ENCODE measurements at regions not wholly inside any gene's neighbourhood (a gene's known extent, or its start where the extent isn't known, plus 50 kb on each side); places are given as distances from the start of the nearest gene placed in this dataset.

DNA sequence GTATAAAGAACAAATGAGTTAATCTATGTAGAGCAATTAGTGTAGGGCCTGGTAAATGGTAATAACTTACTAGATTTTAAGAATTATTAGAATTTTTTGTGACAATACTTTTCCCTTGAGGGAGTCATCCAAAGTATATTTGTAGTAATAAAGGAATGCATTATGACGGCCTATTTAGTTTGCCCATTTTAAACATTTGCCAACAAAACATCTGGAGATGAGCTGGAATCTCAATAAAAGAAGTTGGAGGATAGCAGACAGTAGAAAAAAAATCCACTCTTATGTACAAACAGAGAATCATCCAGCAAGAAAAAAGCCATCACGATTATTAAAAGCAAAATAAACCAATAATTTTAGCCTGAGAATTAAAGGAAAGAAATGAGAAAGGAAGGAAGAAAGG is 567.3 kb upstream of the ADAMTS5 start:
- Histone ChIP-seq H3K27ac (ENCODE audit: low read depth, low read length) (no peak overlapping the region), H4K8ac (ENCODE audit: low read depth, low read length) (no peak overlapping the region), H2BK12ac (ENCODE audit: low read length) (no peak overlapping the region), H4K12ac (ENCODE audit: low read depth, low read length) (no peak overlapping the region), H3K23ac (ENCODE audit: low read length) (no peak overlapping the region), H3K9me3 (ENCODE audit: insufficient read depth, low read depth, low read length) (no peaks in the 10 kb centered on the region), H4K91ac (ENCODE audit: low read depth, low read length) (no peak overlapping the region), H3K36me3 (ENCODE audit: control insufficient read depth in 1 of 2, insufficient read depth in 2 of 2, low read length in 2 of 2) (no peaks in the 10 kb centered on the region), H2BK120ac (ENCODE audit: insufficient read depth, low read length, poor library complexity) (no peak overlapping the region), H3K79me1 (ENCODE audit: low read length) (no peaks in the 10 kb centered on the region), H3K27me3 (ENCODE audit: insufficient read depth, low read length) (no peaks in the 10 kb centered on the region), H3K4me2 (ENCODE audit: low read length) (no peak overlapping the region), H3K4me3 (ENCODE audit: low read depth, low read length) (no peak overlapping the region), H3K9ac (ENCODE audit: low read length) (no peak overlapping the region), H2BK5ac (ENCODE audit: low read depth, low read length, poor library complexity) (no peak overlapping the region), H2AK5ac (ENCODE audit: low read length) (no peak overlapping the region), H3K4ac (ENCODE audit: low read depth, low read length) (no peak overlapping the region), H3K79me2 (ENCODE audit: control insufficient read depth, insufficient read depth, low read length, poor library complexity) (no peaks in the 10 kb centered on the region), H2AFZ (ENCODE audit: insufficient read depth, low read length, poor library complexity) (no peak overlapping the region), H3K18ac (ENCODE audit: low read length) (no peak overlapping the region), H3K4me1 (ENCODE audit: control insufficient read depth in 1 of 2, insufficient read depth in 2 of 2, low read length in 2 of 2) (no peaks in the 10 kb centered on the region), H3K14ac (ENCODE audit: low read length) (no peak overlapping the region)
- WGBS (ENCODE audit: extremely low coverage, insufficient coverage, insufficient read length) = no CpG with 5 or more reads among the region's 2 CpGs
- no peak for DNase-seq

DNA sequence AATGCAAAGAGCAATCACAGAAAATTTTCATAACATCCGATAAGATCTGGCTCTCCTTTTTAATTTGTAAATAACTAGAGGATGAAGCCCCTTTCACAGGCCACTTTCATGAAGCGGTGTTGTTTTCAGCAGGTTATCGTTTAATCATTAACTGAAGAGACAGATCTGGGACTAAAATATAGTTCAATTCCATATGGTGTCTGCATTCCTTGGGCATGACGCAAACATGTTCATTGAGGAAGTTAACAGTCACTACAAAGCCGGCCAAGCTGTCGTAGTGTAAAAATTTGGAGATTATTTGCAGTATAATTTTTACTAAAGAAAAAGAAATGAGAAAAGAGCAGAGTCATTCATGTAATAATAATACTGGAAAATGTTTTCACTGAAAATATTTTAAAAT is 565.2 kb upstream of the ADAMTS5 start:
- Histone ChIP-seq H3K4me3 (ENCODE audit: low read depth, low read length) (no peak overlapping the region), H3K36me3 (ENCODE audit: control insufficient read depth in 1 of 2, insufficient read depth in 2 of 2, low read length in 2 of 2) (no peaks in the 10 kb centered on the region), H3K14ac (ENCODE audit: low read length) (no peak overlapping the region), H3K9ac (ENCODE audit: low read length) (no peak overlapping the region), H3K4ac (ENCODE audit: low read depth, low read length) (no peak overlapping the region), H2BK12ac (ENCODE audit: low read length) (no peak overlapping the region), H4K12ac (ENCODE audit: low read depth, low read length) (no peak overlapping the region), H3K18ac (ENCODE audit: low read length) (no peak overlapping the region), H3K79me1 (ENCODE audit: low read length) (no peaks in the 10 kb centered on the region), H3K27me3 (ENCODE audit: insufficient read depth, low read length) (no peaks in the 10 kb centered on the region), H2AFZ (ENCODE audit: insufficient read depth, low read length, poor library complexity) (no peak overlapping the region), H2BK120ac (ENCODE audit: insufficient read depth, low read length, poor library complexity) (no peak overlapping the region), H3K27ac (ENCODE audit: low read depth, low read length) (no peak overlapping the region), H3K79me2 (ENCODE audit: control insufficient read depth, insufficient read depth, low read length, poor library complexity) (no peaks in the 10 kb centered on the region), H4K8ac (ENCODE audit: low read depth, low read length) (no peak overlapping the region), H3K4me2 (ENCODE audit: low read length) (no peak overlapping the region), H2BK5ac (ENCODE audit: low read depth, low read length, poor library complexity) (no peak overlapping the region), H2AK5ac (ENCODE audit: low read length) (no peak overlapping the region), H3K23ac (ENCODE audit: low read length) (no peak overlapping the region), H3K9me3 (ENCODE audit: insufficient read depth, low read depth, low read length) (no peaks in the 10 kb centered on the region), H4K91ac (ENCODE audit: low read depth, low read length) (no peak overlapping the region), H3K4me1 (ENCODE audit: control insufficient read depth in 1 of 2, insufficient read depth in 2 of 2, low read length in 2 of 2) (no peaks in the 10 kb centered on the region)
- DNase-seq = peak in 1 of 2 donors; percentile 57
- no CpG with 5 or more reads among the region's 6 CpGs for WGBS (ENCODE audit: extremely low coverage, insufficient coverage, insufficient read length)

- no peak overlapping the region for H3K27ac ChIP-seq (ENCODE audit: low read depth, low read length)
- no peak overlapping the region for H4K8ac ChIP-seq (ENCODE audit: low read depth, low read length)
- no peak overlapping the region for H3K14ac ChIP-seq (ENCODE audit: low read length)
- H3K23ac ChIP-seq (ENCODE audit: low read length) = no peak overlapping the region
- no peak overlapping the region for H3K4ac ChIP-seq (ENCODE audit: low read depth, low read length)
- no peaks in the 10 kb centered on the region for H3K9me3 ChIP-seq (ENCODE audit: insufficient read depth, low read depth, low read length)
- H4K12ac ChIP-seq (ENCODE audit: low read depth, low read length) = no peak overlapping the region
- WGBS (ENCODE audit: extremely low coverage, insufficient coverage, insufficient read length) = no CpG with 5 or more reads among the region's 1 CpG
- H4K91ac ChIP-seq (ENCODE audit: low read depth, low read length) = no peak overlapping the region
- no peaks in the 10 kb centered on the region for H3K36me3 ChIP-seq (ENCODE audit: control insufficient read depth in 1 of 2, insufficient read depth in 2 of 2, low read length in 2 of 2)
- H3K4me1 ChIP-seq (ENCODE audit: control insufficient read depth in 1 of 2, insufficient read depth in 2 of 2, low read length in 2 of 2) = no peaks in the 10 kb centered on the region
- DNase-seq = peak in 1 of 2 donors; percentile 31
- no peak overlapping the region for H2BK120ac ChIP-seq (ENCODE audit: insufficient read depth, low read length, poor library complexity)
- no peak overlapping the region for H3K9ac ChIP-seq (ENCODE audit: low read length)
- no peak overlapping the region for H3K18ac ChIP-seq (ENCODE audit: low read length)
- no peak overlapping the region for H2AK5ac ChIP-seq (ENCODE audit: low read length)
- H3K4me3 ChIP-seq (ENCODE audit: low read depth, low read length) = no peak overlapping the region
- H3K4me2 ChIP-seq (ENCODE audit: low read length) = no peak overlapping the region
- no peaks in the 10 kb centered on the region for H3K79me1 ChIP-seq (ENCODE audit: low read length)
- H2BK5ac ChIP-seq (ENCODE audit: low read depth, low read length, poor library complexity) = no peak overlapping the region
- no peak overlapping the region for H2BK12ac ChIP-seq (ENCODE audit: low read length)
- no peaks in the 10 kb centered on the region for H3K27me3 ChIP-seq (ENCODE audit: insufficient read depth, low read length)
- no peak overlapping the region for H2AFZ ChIP-seq (ENCODE audit: insufficient read depth, low read length, poor library complexity)
- H3K79me2 ChIP-seq (ENCODE audit: control insufficient read depth, insufficient read depth, low read length, poor library complexity) = no peaks in the 10 kb centered on the region
These were observed 561.8 kb upstream of the ADAMTS5 start for GRCh38 chr21:27528697-27529096.

DNA sequence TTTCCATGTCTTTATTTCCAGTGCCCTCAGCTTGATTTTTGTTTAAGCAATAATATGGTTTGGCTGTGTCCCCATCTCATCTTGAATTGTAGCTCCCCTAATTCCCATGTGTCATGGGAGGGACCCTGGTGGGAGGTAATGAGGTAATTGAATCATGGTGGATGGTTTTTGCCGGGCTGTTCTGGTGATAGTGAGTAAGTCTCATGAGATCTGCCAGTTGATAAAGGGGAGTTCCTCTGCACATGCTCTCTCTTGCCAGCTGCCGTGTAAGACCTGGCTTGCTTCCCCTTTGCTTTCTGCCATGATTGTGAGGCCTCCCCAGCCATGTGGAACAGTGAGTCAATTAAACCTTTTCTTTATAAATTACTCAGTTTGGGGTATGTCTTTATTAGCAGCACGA is 559.6 kb upstream of the ADAMTS5 start:
- H3K18ac ChIP-seq (ENCODE audit: low read length) = no peak overlapping the region
- no peak overlapping the region for H3K14ac ChIP-seq (ENCODE audit: low read length)
- no peaks in the 10 kb centered on the region for H3K36me3 ChIP-seq (ENCODE audit: control insufficient read depth in 1 of 2, insufficient read depth in 2 of 2, low read length in 2 of 2)
- H3K4me3 ChIP-seq (ENCODE audit: low read depth, low read length) = no peak overlapping the region
- H3K23ac ChIP-seq (ENCODE audit: low read length) = no peak overlapping the region
- no peaks in the 10 kb centered on the region for H3K27me3 ChIP-seq (ENCODE audit: insufficient read depth, low read length)
- H3K79me2 ChIP-seq (ENCODE audit: control insufficient read depth, insufficient read depth, low read length, poor library complexity) = no peaks in the 10 kb centered on the region
- H2BK12ac ChIP-seq (ENCODE audit: low read length) = no peak overlapping the region
- no peak overlapping the region for H4K91ac ChIP-seq (ENCODE audit: low read depth, low read length)
- H3K27ac ChIP-seq (ENCODE audit: low read depth, low read length) = no peak overlapping the region
- H2AK5ac ChIP-seq (ENCODE audit: low read length) = no peak overlapping the region
- H3K79me1 ChIP-seq (ENCODE audit: low read length) = no peaks in the 10 kb centered on the region
- no CpG with 5 or more reads among the region's 3 CpGs for WGBS (ENCODE audit: extremely low coverage, insufficient coverage, insufficient read length)
- H2BK120ac ChIP-seq (ENCODE audit: insufficient read depth, low read length, poor library complexity) = no peak overlapping the region
- DNase-seq = peak in 1 of 2 donors; percentile 21
- no peaks in the 10 kb centered on the region for H3K4me1 ChIP-seq (ENCODE audit: control insufficient read depth in 1 of 2, insufficient read depth in 2 of 2, low read length in 2 of 2)
- no peak overlapping the region for H4K8ac ChIP-seq (ENCODE audit: low read depth, low read length)
- H3K9me3 ChIP-seq (ENCODE audit: insufficient read depth, low read depth, low read length) = no peaks in the 10 kb centered on the region
- no peak overlapping the region for H4K12ac ChIP-seq (ENCODE audit: low read depth, low read length)
- H2BK5ac ChIP-seq (ENCODE audit: low read depth, low read length, poor library complexity) = no peak overlapping the region
- H3K4me2 ChIP-seq (ENCODE audit: low read length) = no peak overlapping the region
- H3K9ac ChIP-seq (ENCODE audit: low read length) = no peak overlapping the region
- H3K4ac ChIP-seq (ENCODE audit: low read depth, low read length) = no peak overlapping the region
- no peak overlapping the region for H2AFZ ChIP-seq (ENCODE audit: insufficient read depth, low read length, poor library complexity)
